ENCODE measurements at regions not wholly inside any gene's neighbourhood (a gene's known extent, or its start where the extent isn't known, plus 50 kb on each side); places are given as distances from the start of the nearest gene placed in this dataset.
"Not testable (repeated sequence)": the region's sequence is repeated elsewhere in the genome, so short reads cannot be mapped to it uniquely, and the experiment has no call there.

GRCh38 chr9:6160579-6160978, 55.0 kb upstream of the IL33 start:
- in situ Hi-C loops (cut with HindIII; ENCODE audit: low pct_unique_long_range_greater_than_20kb, low sequenced_read_pairs): no loop called here
- no peak for DNase-seq (ENCODE audit: low read depth)

- no peak for DNase-seq (ENCODE audit: low read depth)
- in situ Hi-C loops (cut with HindIII; ENCODE audit: low pct_unique_long_range_greater_than_20kb, low sequenced_read_pairs): no loop called here
Observed at GRCh38 chr9:6153425-6153824, 62.2 kb upstream of the IL33 start.

GRCh38 chr9:6152788-6153187, 62.8 kb upstream of the IL33 start:
- in situ Hi-C loops (cut with HindIII; ENCODE audit: low pct_unique_long_range_greater_than_20kb, low sequenced_read_pairs): no loop called here

DNA sequence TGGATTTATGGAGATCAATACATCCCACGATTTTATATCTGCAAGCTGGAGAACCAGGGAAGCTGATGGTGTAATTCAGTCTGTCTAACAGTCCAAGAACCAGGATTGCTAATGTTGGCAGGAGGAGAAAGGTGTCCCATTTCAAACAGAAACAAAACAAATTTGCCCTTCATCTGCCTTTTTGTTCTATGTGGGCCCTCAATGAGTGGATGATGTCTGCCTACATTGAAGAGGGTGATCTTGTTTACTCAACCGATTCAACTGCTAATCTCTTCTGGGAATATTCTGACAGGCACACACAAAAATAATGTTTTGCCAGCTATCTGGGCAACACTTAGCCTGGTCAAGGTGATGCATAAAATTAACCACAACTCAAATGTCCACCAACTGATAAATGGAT, 65.1 kb upstream of the IL33 start:
- in situ Hi-C loops (cut with HindIII; ENCODE audit: low pct_unique_long_range_greater_than_20kb, low sequenced_read_pairs): no loop called here
- no peak for DNase-seq (ENCODE audit: low read depth)

More at GRCh38 chr9:6152788-6153187, 62.8 kb upstream of the IL33 start:
- DNase-seq (ENCODE audit: low read depth): no peak

GRCh38 chr9:6149315-6149714, 66.3 kb upstream of the IL33 start:
- in situ Hi-C loops (cut with HindIII; ENCODE audit: low pct_unique_long_range_greater_than_20kb, low sequenced_read_pairs): no loop called here
- no peak for DNase-seq (ENCODE audit: low read depth)

- DNase-seq (ENCODE audit: low read depth): no peak
- in situ Hi-C loops (cut with HindIII; ENCODE audit: low pct_unique_long_range_greater_than_20kb, low sequenced_read_pairs): no loop called here
Observed at GRCh38 chr9:6147846-6148245, 67.8 kb upstream of the IL33 start.

GRCh38 chr9:6144947-6145346, 70.7 kb upstream of the IL33 start:
- in situ Hi-C loops (cut with HindIII; ENCODE audit: low pct_unique_long_range_greater_than_20kb, low sequenced_read_pairs): no loop called here
- no peak for DNase-seq (ENCODE audit: low read depth)

GRCh38 chr9:6142799-6143454, 72.7 kb upstream of the IL33 start:
- in situ Hi-C loops (cut with HindIII; ENCODE audit: low pct_unique_long_range_greater_than_20kb, low sequenced_read_pairs): no loop called here
- no peak for DNase-seq (ENCODE audit: low read depth)

DNA sequence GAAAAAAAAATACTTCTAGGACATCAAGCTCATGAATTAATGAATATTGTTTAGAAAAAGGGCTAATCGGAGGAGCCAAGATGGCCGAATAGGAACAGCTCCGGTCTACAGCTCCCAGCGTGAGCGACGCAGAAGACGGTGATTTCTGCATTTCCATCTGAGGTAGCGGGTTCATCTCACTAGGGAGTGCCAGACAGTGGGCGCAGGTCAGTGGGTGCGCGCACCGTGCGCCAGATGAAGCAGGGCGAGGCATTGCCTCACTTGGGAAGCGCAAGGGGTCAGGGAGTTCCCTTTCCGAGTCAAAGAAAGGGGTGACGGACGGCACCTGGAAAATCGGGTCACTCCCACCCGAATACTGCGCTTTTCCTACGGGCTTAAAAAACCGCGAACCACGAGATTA, 79.8 kb upstream of the IL33 start:
- in situ Hi-C loops (cut with HindIII; ENCODE audit: low pct_unique_long_range_greater_than_20kb, low sequenced_read_pairs); DNase-seq (ENCODE audit: low read depth): not testable (repeated sequence)

GRCh38 chr9:6134661-6135180, 80.9 kb upstream of the IL33 start:
- in situ Hi-C loops (cut with HindIII; ENCODE audit: low pct_unique_long_range_greater_than_20kb, low sequenced_read_pairs): no loop called here
- no peak for DNase-seq (ENCODE audit: low read depth)

DNA sequence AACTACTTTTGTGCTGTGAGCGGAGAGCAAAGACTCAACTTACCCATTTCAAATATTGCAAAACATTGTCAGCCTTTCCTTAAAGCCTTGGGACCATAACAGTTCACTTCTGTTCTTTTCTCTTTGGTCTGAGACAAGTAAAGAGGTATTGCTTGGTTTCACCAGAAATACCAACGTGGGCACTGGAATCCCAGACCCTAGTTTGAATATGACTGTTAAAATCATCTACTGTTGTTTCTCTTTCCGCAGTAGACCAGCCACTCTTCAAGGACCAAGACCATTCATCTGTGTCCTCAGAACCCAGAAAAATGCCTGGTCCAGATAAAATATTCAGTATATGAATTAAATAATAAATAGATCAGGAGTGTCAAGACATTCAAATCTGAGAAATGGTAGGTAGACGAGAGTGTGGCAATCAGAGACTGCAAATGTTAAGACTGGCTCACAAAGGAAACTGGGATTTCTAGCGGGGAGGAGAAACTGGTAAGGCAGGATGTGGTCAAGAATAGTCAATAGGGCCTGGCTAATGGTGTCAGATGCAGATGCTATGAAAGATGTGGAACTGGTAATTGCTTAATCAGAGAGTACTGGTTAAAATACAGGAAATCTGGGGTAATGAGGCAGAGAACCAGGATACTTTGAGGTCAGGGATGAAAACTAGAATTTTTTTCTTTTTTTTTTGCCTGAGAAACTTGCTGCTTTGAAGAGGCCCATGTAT, 82.1 kb upstream of the IL33 start:
- DNase-seq (ENCODE audit: low read depth): no peak
- in situ Hi-C loops (cut with HindIII; ENCODE audit: low pct_unique_long_range_greater_than_20kb, low sequenced_read_pairs): no loop called here

DNA sequence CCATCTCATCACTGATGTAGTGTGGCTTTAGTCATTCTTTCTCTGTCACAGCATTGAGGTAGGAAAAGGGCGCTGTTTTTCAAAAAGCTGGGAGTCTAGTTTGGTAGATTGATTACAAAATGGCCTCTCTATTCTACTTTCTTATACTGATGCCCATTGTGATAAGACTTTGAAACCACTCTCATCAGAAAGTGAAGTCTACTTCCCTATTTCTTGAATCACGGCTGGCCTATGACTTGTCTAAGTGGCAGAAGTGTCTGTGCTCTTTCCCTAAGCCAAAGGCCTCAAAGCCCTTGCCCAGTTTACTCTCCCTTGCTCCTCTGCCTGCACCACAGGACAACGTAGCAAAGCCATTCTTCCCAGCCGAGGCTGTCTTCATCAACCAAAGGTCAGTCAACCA, 83.0 kb upstream of the IL33 start:
- in situ Hi-C loops (cut with HindIII; ENCODE audit: low pct_unique_long_range_greater_than_20kb, low sequenced_read_pairs): no loop called here

GRCh38 chr9:6128030-6128429, 87.6 kb upstream of the IL33 start:
- no peak for DNase-seq (ENCODE audit: low read depth)
- in situ Hi-C loops (cut with HindIII; ENCODE audit: low pct_unique_long_range_greater_than_20kb, low sequenced_read_pairs): no loop called here

More for the DNA sequence above, 83.0 kb upstream of the IL33 start:
- no peak for DNase-seq (ENCODE audit: low read depth)

DNA sequence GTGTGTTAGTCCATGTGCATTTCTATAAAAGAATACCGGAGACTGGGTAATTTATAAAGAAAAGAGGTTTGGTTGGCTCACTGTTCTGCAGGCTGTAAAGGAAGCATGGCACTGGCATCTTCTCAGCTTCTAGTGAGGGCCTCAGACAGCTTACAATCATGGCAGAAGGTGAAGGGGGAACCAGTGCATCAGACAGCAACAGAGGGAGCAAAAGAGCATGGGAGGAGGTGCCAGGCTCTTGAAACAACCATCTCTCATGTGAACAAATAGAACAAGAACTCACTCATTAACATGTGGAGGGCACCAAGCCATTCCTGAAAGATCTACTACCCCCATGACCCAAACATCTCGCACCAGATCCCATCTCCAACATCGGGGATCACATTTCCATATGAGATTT, 89.2 kb upstream of the IL33 start:
- in situ Hi-C loops (cut with HindIII; ENCODE audit: low pct_unique_long_range_greater_than_20kb, low sequenced_read_pairs): no loop called here
- no peak for DNase-seq (ENCODE audit: low read depth)

- in situ Hi-C loops (cut with HindIII; ENCODE audit: low pct_unique_long_range_greater_than_20kb, low sequenced_read_pairs): no loop called here
- DNase-seq (ENCODE audit: low read depth): no peak
Observed at GRCh38 chr9:6123416-6123815, 92.2 kb upstream of the IL33 start.

DNA sequence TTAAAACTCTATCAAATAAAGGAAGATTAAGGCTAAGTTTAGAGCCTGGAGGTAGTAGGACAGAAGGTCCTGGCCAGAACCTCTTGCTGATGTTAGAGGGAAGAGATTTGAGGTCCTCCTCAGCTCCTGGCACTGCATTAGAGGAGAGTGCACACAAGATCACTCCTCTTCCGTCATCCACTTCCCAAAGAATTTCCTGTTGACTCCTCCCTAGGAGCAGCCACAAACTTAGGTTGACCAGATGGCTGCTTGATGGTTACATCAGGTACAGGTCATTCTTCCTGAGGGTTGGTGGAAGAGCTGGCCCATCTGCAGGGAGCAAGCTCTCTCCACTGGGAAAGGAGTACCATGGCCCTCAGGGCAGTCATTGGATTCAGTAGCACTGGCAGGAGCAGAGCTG, 93.9 kb upstream of the IL33 start:
- in situ Hi-C loops (cut with HindIII; ENCODE audit: low pct_unique_long_range_greater_than_20kb, low sequenced_read_pairs): no loop called here
- DNase-seq (ENCODE audit: low read depth): no peak

- in situ Hi-C loops (cut with HindIII; ENCODE audit: low pct_unique_long_range_greater_than_20kb, low sequenced_read_pairs): no loop called here
Observed at GRCh38 chr9:6114424-6114823, 99.0 kb upstream of the RANBP6 start.

GRCh38 chr9:6113819-6114218, 98.4 kb upstream of the RANBP6 start:
- no peak for DNase-seq (ENCODE audit: low read depth)
- in situ Hi-C loops (cut with HindIII; ENCODE audit: low pct_unique_long_range_greater_than_20kb, low sequenced_read_pairs): no loop called here

More at GRCh38 chr9:6114424-6114823, 99.0 kb upstream of the RANBP6 start:
- DNase-seq (ENCODE audit: low read depth): no peak

DNA sequence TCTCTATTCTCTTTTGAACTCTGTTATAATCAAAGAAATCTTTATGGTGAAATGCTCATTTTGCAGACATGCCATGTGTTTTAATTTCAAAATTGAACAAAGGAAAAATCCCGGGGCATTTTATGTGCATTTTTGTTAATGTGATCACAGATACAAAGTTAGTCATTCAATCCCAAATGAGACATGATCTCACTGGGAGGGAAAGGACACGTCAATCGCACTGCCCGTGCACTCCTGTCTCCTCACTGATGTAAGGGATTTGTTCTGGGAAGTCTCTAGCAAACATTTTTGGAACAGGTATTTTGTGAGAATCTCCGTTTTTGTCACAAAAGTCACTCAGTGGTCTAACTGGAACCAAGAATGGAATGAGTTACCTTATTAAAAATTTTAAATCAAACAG, 97.9 kb upstream of the RANBP6 start:
- DNase-seq (ENCODE audit: low read depth): no peak
- in situ Hi-C loops (cut with HindIII; ENCODE audit: low pct_unique_long_range_greater_than_20kb, low sequenced_read_pairs): no loop called here

- DNase-seq (ENCODE audit: low read depth): no peak
- in situ Hi-C loops (cut with HindIII; ENCODE audit: low pct_unique_long_range_greater_than_20kb, low sequenced_read_pairs): no loop called here
Observed at GRCh38 chr9:6109986-6110385, 94.6 kb upstream of the RANBP6 start.

Data from Caki2 (cell line).